HG03575 (cell line): ENCODE measurements at regions not wholly inside any gene's neighbourhood (a gene's known extent, or its start where the extent isn't known, plus 50 kb on each side); places are given as distances from the start of the nearest gene placed in this dataset.
"Not testable (repeated sequence)": the region's sequence is repeated elsewhere in the genome, so short reads cannot be mapped to it uniquely, and the experiment has no call there.

Experiments used
- ATAC-seq: cut with Tn5 transposase; IDR thresholded peaks from one replicate; pipeline ENCODE4 v1.9.1; 2021; ENCODE audit not compliant: unreplicated experiment, insufficient number of reproducible peaks, low FRiP score; ENCODE audit errors: extremely low read depth

GRCh38 chr1:187566354-187566753 lies 737.6 kb downstream of the PLA2G4A start:
- ATAC-seq: no peak

GRCh38 chr1:187568067-187568466 lies 739.3 kb downstream of the PLA2G4A start:
- no peak for ATAC-seq

GRCh38 chr1:187570166-187570565 lies 741.4 kb downstream of the PLA2G4A start:
- ATAC-seq: no peak

GRCh38 chr1:187577610-187578009 lies 748.9 kb downstream of the PLA2G4A start:
- no peak for ATAC-seq

- ATAC-seq: no peak
These were observed 760.2 kb downstream of the PLA2G4A start for GRCh38 chr1:187588917-187589316.

- ATAC-seq: no peak
These were observed 777.0 kb downstream of the PLA2G4A start for GRCh38 chr1:187605736-187606135.

- ATAC-seq: not testable (repeated sequence)
These were observed 787.3 kb downstream of the PLA2G4A start for GRCh38 chr1:187615853-187616735.

GRCh38 chr1:187616830-187617229 lies 788.1 kb downstream of the PLA2G4A start:
- not testable (repeated sequence) for ATAC-seq

- no peak for ATAC-seq
These were observed 789.0 kb downstream of the PLA2G4A start for GRCh38 chr1:187617776-187618175.

- no peak for ATAC-seq
These were observed 790.4 kb downstream of the PLA2G4A start for GRCh38 chr1:187619175-187619574.

- ATAC-seq: no peak
These were observed 793.2 kb downstream of the PLA2G4A start for GRCh38 chr1:187621951-187622350.

GRCh38 chr1:187622545-187622944 lies 793.8 kb downstream of the PLA2G4A start:
- ATAC-seq: no peak

GRCh38 chr1:187624812-187625545 lies 796.2 kb downstream of the PLA2G4A start:
- ATAC-seq: no peak

GRCh38 chr1:187626056-187626455 lies 797.3 kb downstream of the PLA2G4A start:
- ATAC-seq: no peak

GRCh38 chr1:187627516-187627915 lies 798.8 kb downstream of the PLA2G4A start:
- no peak for ATAC-seq

GRCh38 chr1:187629075-187629474 lies 800.3 kb downstream of the PLA2G4A start:
- ATAC-seq: no peak

GRCh38 chr1:187630653-187631380 lies 802.1 kb downstream of the PLA2G4A start:
- no peak for ATAC-seq

GRCh38 chr1:187631381-187631675 lies 802.6 kb downstream of the PLA2G4A start:
- ATAC-seq: no peak

GRCh38 chr1:187631984-187632383 lies 803.2 kb downstream of the PLA2G4A start:
- ATAC-seq: no peak

GRCh38 chr1:187634940-187635339 lies 806.2 kb downstream of the PLA2G4A start:
- ATAC-seq: no peak
